OCI-LY1 (cell line): ENCODE measurements at regions not wholly inside any gene's neighbourhood (a gene's known extent, or its start where the extent isn't known, plus 50 kb on each side); places are given as distances from the start of the nearest gene placed in this dataset.

Source experiments
- CTCF ChIP-seq: fragments of 200-600 bp; sonication (generic), shearing (Covaris generic); IDR thresholded peaks from 2 replicates; pipeline ENCODE4 v1.5.1; 2017; ENCODE audit warnings: mild to moderate bottlenecking, antibody characterized with exemption, low read length, moderate library complexity, mixed read lengths
- EZH2 ChIP-seq: fragments of 200-600 bp; sonication (generic), shearing (Covaris generic); IDR thresholded peaks from 2 replicates; pipeline ENCODE4 v1.8.0; 2017; ENCODE audit warnings: borderline replicate concordance, mixed run types, mild to moderate bottlenecking, antibody characterized with exemption, low read length, moderate library complexity, mixed read lengths

GRCh38 chrX:122119361-122119760 lies 1064.7 kb upstream of the GRIA3 start:
- TF ChIP-seq CTCF: no peak
- TF ChIP-seq EZH2: no peak
